ENCODE measurements at regions not wholly inside any gene's neighbourhood (a gene's known extent, or its start where the extent isn't known, plus 50 kb on each side); places are given as distances from the start of the nearest gene placed in this dataset.
A peak's percentile ranks its signal among the peaks of the same experiment; 100 is the strongest.

- TF ChIP-seq CBX3 (IDR thresholded peaks at IDR 0.05; ENCODE audit: borderline replicate concordance, low read depth) (no peak), BACH1 (IDR thresholded peaks at IDR 0.05; ENCODE audit: borderline replicate concordance) (peak; percentile 91; the same call in 1 of the 2 replicates), EGR1 (IDR thresholded peaks at IDR 0.05; ENCODE audit: borderline replicate concordance in 1 of 2, low read depth in 2 of 2, low read length in 2 of 2) (0 out of 3 replicates have a peak, but pooled peaks of 1 of the 2 experiments have one; percentile 7), RELB (IDR thresholded peaks at IDR 0.05; ENCODE audit: low read depth) (peak; percentile 99), E2F4 (IDR thresholded peaks at IDR 0.05; ENCODE audit: low read depth, low read length) (no peak), CHD2 (IDR thresholded peaks at IDR 0.05; ENCODE audit: borderline replicate concordance, low read depth, low read length) (peak; percentile 49; the same call in 1 of the 2 replicates), ZNF687 (IDR thresholded peaks at IDR 0.05) (peak; percentile 80), YY1 (IDR thresholded peaks at IDR 0.05; ENCODE audit: low read depth, low read length) (0 out of 2 replicates have a peak, but pooled peaks have one; percentile 25), SKIL (IDR thresholded peaks at IDR 0.05; ENCODE audit: low read depth, poor library complexity, severe bottlenecking) (peak; percentile 94), FOXK2 (IDR thresholded peaks at IDR 0.05) (no peak), EP300 (IDR thresholded peaks at IDR 0.05; ENCODE audit: borderline replicate concordance in 1 of 2, control insufficient read depth in 1 of 2, low read depth in 2 of 2, low read length in 2 of 2) (peak; percentile 92 to 99), KLF5 (IDR thresholded peaks at IDR 0.05; ENCODE audit: partially characterized antibody) (no peak), SUZ12 (IDR thresholded peaks at IDR 0.05; ENCODE audit: unreplicated experiment) (no peak), CBFB (IDR thresholded peaks at IDR 0.05; ENCODE audit: low read depth) (peak; percentile 49; the same call in 1 of the 2 replicates), MEF2B (IDR thresholded peaks at IDR 0.05; ENCODE audit: partially characterized antibody, poor library complexity, severe bottlenecking) (peak; percentile 59), SREBF1 (IDR thresholded peaks at IDR 0.05; ENCODE audit: low read length) (no peak), PML (IDR thresholded peaks at IDR 0.05; ENCODE audit: low read length) (peak; percentile 53; the same call in 1 of the 2 replicates)
Observed at GRCh38 chr6:14875481-14876063, 370.3 kb upstream of the JARID2 start (continued).

All from GM12878 (cell line).